Cardiac muscle cell (in vitro differentiated cells and primary cell): ENCODE measurements at regions not wholly inside any gene's neighbourhood (a gene's known extent, or its start where the extent isn't known, plus 50 kb on each side); places are given as distances from the start of the nearest gene placed in this dataset.

ENCODE experiments used
- DNase-seq, 2 donors: peaks; one replicate each; pipeline versions ENCODE4 v3.0.0 to v3.0.0-alpha.2; 2010 to 2017; ENCODE audit warnings: low read depth in 1 of 2, low spot score in 1 of 2
- H3K27ac ChIP-seq: fragments of 200-600 bp; sonication (generic); 2 replicates; pipeline ENCODE4 v1.5.1; 2016
- H3K27me3 ChIP-seq: fragments of 200-600 bp; sonication (generic); 2 replicates; pipeline ENCODE4 v1.6.0; 2016; ENCODE audit warnings: control low read depth
- H3K36me3 ChIP-seq: fragments of 200-600 bp; sonication (generic); 2 replicates; pipeline ENCODE4 v1.5.1; 2016; ENCODE audit warnings: control low read depth
- H3K4me1 ChIP-seq: fragments of 200-600 bp; sonication (generic); 2 replicates; pipeline ENCODE4 v1.8.1; 2017; ENCODE audit warnings: low read depth, mild to moderate bottlenecking, mixed run types
- H3K4me3 ChIP-seq: fragments of 200-600 bp; sonication (generic); 2 replicates; pipeline ENCODE4 v1.5.1; 2016; ENCODE audit warnings: mild to moderate bottlenecking
- H3K9me3 ChIP-seq: fragments of 200-600 bp; sonication (generic); 2 replicates; pipeline ENCODE4 v1.5.1; 2017; ENCODE audit warnings: low read depth, mild to moderate bottlenecking, control low read depth
- CTCF ChIP-seq: IDR thresholded peaks from 2 replicates; pipeline ENCODE4 v1.5.1; 2012; ENCODE audit warnings: low read depth, mild to moderate bottlenecking, low read length

GRCh38 chr1:182235952-182236650 is 155.5 kb downstream of the GLUL start:
- Histone ChIP-seq H3K4me3 (no peak overlapping the region), H3K4me1 (no peaks in the 10 kb centered on the region), H3K27me3 (peaks cover 34% of the 10 kb centered on the region), H3K9me3 (no peaks in the 10 kb centered on the region), H3K27ac (no peak overlapping the region), H3K36me3 (no peaks in the 10 kb centered on the region)
- TF ChIP-seq CTCF = no peak
- DNase-seq = peak in 1 of 2 donors; percentile 37

DNA sequence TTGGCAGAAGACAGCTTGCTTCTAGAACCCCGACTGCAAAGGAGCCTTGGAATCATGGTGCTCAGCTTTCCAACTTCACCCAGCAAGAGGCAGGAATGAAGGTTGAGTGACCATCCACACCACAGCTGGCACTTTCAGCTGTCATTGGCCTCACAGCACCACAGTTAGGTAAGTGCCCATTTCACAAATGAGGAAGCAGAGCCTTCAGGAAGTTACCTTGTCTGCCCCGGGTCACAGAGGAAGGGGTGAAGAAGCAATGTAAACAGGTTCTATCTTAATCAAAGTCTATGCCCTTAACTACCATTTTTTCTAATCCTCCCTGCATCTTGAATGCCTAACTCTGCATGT is 156.0 kb downstream of the GLUL start:
- TF ChIP-seq CTCF = no peak
- no peak overlapping the region for H3K27ac ChIP-seq

DNA sequence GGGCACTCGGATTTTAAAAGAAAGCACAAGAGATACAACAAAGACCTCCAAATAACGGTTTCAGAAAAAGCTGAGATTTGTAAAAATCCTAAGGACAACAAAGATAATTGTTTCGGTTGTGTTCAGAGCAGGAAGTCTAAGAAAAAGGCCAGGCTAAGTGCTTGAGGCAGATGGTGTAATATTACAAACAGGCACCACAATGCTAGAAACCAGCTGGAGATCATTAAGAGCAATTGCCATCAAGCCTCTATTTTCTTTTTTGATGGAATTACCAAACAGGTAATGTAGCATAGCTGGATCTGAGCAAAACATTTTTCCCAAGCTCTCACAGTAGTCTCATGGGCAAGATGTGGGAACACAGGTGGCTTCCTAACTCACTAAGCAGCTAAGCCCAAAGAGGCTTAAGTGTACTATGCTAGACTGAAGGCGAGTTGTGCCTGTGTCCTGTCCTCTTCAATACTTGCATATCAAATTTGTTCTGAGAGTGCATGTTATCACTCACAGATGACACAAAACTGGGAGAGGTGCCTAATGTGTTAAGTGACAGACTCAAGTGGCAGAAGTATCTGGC is 161.6 kb downstream of the GLUL start:
- peak in 1 of 2 donors; percentile 44 for DNase-seq
- Histone ChIP-seq H3K4me1 (peaks cover 11% of the 10 kb centered on the region), H3K9me3 (no peaks in the 10 kb centered on the region), H3K27ac (no peak overlapping the region), H3K4me3 (no peak overlapping the region), H3K27me3 (peaks cover 10% of the 10 kb centered on the region), H3K36me3 (no peaks in the 10 kb centered on the region)
- TF ChIP-seq CTCF = no peak

More for the DNA sequence above, 156.0 kb downstream of the GLUL start:
- Histone ChIP-seq H3K4me3 (no peak overlapping the region), H3K36me3 (no peaks in the 10 kb centered on the region), H3K9me3 (no peaks in the 10 kb centered on the region), H3K4me1 (no peaks in the 10 kb centered on the region), H3K27me3 (peaks cover 29% of the 10 kb centered on the region)
- DNase-seq = no peak

GRCh38 chr1:182229451-182229850 is 162.1 kb downstream of the GLUL start:
- no peak overlapping the region for H3K27ac ChIP-seq
- peaks cover 7% of the 10 kb centered on the region for H3K27me3 ChIP-seq
- H3K36me3 ChIP-seq = no peaks in the 10 kb centered on the region
- H3K4me1 ChIP-seq = peaks cover 11% of the 10 kb centered on the region
- TF ChIP-seq CTCF = no peak
- H3K9me3 ChIP-seq = no peaks in the 10 kb centered on the region
- H3K4me3 ChIP-seq = no peak overlapping the region
- DNase-seq = no peak

- H3K4me1 ChIP-seq = peaks cover 11% of the 10 kb centered on the region
- no peak overlapping the region for H3K27ac ChIP-seq
- no peaks in the 10 kb centered on the region for H3K36me3 ChIP-seq
- no peak for TF ChIP-seq CTCF
- no peak overlapping the region for H3K4me3 ChIP-seq
- DNase-seq = no peak
- H3K9me3 ChIP-seq = no peaks in the 10 kb centered on the region
- H3K27me3 ChIP-seq = peaks cover 5% of the 10 kb centered on the region
Observed at GRCh38 chr1:182227864-182228547, 163.6 kb downstream of the GLUL start.
